MV-4-11 (cell line): ENCODE measurements at regions not wholly inside any gene's neighbourhood (a gene's known extent, or its start where the extent isn't known, plus 50 kb on each side); places are given as distances from the start of the nearest gene placed in this dataset.
"Not testable (repeated sequence)": the region's sequence is repeated elsewhere in the genome, so short reads cannot be mapped to it uniquely, and the experiment has no call there.

ENCODE experiments used
- DNase-seq: peaks from one replicate; lab custom pipeline; 2025; lab: John Stamatoyannopoulos, UW

DNA sequence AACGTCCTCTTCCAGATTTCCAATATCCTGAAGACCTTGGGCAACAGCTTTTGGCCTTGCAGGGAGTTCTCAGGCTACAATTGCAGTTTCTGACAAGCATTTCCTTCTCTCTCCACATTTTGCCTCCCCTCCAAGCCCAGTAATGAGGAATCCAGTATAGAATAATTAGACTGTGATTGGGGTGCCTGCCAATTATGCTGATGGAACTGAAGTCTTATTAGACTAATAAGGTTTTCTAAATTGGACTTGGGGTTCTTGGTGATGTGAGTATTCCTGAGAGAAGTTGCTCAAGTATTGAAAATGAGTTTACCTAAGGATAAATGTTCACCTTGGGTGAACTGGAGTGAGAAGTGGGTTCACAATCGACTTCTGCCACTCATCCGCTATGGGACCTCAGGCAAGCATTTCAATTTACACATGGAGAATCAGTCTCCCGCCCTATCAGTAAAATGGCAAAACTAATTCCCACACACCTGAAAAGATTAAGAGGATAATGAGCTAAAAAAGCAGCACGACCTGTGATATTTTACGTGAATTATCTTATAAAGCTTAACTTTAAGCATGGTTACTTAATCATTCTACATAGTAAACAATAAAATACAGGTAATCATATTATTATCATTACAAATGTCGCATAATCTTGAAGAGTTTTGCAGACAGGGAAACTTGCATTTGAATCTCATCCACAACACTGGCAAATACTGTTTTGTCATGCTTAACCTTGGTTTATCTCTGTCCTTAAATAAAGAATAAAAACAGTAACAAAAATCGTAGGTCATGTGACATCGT is 628.0 kb downstream of the TMEM114 start:
- DNase-seq, result no peak

DNA sequence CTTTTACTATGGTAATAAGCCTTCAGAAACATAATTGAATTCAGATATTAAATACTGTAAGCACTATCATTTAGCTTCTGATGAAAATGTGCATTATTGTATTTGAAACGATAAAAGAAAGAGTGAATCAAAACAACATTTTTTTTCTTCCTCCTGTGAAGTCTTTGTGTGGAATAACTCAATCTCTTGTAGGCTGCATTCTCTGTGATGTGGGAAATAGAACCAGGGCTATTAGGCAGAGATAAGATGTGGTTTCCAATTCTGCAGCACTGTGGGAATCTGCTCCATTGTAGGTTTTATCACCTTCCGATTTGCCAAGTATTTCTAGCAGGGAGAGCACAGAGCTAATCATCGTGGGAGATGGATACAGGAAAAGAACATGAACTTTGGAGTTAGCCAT is 624.5 kb downstream of the RBFOX1 start:
- no peak for DNase-seq

DNA sequence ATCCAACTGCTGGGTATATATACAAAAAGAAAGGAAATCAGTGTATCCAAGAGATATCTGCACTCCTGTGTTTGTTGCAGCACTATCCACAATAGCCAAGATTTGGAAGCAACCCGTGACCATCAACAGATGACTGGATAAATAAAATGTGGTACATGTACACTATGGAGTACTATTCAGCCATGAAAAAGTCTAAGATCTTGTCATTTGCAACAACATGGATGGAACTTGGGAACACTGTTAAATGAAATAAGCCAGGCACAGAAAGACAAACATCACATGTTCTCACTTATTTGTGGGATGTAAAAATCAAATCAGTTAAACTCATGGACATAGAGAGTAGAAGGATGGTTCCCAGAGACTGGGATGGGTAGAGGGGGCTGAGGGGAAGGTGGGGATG is 620.7 kb downstream of the RBFOX1 start:
- no peak for DNase-seq

DNA sequence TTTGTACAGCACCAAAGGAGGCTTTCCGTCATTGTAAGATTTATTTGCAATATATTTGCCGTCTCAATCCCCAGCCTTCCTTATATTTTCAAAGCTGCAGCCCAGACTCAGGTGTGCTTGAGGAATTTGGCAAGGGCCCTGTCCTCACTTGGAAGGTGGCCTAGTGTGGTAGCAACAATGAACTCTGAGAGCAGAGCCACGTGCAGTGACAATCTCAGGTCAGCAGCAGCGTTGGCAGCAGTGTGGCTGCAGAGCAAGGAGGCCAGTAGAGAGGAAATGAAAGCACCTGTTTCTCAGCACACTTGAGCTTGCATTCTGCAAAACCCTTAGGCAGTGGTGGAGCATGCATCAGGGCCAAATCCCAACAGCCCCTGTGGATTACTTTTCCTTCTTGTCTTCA is 613.5 kb downstream of the RBFOX1 start:
- DNase-seq, result no peak

DNA sequence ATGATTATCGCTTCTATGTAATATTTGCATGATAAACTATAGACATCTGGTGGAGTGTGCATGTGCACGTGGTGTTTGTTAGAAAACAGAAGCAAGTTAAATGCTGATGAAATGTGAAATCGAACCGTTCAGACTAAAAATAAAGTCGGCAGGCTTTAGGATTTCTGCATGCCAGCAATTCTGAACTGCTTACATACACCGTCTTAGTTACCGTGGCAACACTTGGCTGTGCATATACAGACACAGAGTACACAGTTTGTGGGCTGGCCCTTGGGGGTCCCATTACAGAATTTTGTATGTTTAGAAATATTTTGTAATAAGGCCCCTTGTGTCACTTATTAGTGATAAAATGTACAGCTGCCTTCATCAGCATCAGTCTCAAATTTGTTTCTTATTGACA is 605.5 kb downstream of the RBFOX1 start:
- no peak for DNase-seq

DNA sequence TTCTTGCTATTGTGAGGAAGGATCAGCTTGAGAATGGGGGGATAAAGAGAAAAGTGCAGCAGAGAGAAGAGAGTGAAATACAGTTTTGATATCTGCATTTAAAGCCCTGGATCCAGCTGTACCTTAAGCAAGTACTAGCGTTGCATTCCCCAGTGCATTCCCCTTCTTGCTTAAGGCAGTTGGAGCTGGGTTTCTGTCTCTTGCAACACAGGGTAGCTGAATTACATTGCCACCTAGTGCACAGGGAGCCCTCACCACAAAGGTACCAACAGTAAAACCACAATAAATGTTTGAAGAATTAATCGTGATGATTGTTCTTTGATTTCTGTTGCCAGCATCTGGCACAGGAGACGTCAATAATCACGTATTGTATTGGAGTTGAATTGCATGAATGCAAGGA is 588.7 kb downstream of the RBFOX1 start:
- no peak for DNase-seq

DNA sequence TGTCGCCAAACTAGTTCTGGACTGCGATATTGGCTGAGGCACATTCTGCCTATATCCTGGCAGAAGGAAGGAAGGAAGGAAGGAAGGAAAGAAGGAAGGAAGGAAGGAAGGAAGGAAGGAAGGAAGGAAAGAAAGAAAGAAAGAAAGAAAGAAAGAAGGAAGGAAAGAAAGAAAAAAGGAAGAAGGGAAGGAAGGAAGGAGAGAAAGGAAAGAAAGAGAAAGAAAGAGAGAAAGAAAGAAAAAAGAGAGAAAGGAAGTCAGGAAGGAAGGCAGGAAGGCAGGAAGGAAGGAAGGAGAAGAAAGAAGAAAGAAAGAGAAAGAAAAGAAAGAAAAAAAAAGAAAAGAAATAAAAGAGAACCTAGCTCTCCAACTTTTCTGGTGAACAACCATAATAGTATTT is 587.1 kb downstream of the RBFOX1 start:
- no peak for DNase-seq

DNA sequence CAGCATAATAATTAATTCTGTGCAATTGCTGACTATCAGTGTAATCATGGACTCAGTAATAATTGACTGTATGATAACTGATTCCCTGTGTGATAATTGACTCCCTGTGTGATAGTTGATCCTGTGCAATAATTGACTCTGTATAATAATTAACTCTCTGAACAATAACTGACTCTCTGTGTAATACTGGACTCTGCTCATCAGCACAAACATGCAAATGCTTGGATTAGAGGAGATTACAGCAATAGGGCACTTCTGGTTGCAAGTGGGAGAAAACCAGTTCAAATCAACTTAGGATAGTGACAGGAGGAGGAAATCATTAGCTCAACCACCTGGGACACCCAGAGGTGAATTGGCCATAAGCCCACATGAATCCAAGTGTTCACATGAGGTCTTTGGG is 582.1 kb downstream of the RBFOX1 start:
- no peak for DNase-seq

DNA sequence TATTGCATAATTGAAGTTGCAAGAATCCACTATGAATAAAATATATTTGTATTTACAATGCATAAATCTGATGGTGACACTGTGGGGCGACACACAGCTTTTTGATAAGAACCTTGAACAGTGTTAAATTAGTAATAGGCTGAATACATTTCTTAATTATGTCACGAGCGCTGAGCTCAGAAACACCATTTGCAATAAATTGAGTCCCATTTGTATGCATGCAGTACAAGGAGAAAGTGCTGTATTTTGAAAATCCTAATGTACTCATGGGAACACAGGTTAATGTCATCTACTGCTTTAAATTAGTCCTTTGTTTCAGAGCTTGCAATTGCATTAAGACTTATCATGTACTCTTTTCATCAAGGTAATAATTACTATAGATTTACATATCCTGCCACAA is 579.5 kb downstream of the RBFOX1 start:
- DNase-seq, result no peak

DNA sequence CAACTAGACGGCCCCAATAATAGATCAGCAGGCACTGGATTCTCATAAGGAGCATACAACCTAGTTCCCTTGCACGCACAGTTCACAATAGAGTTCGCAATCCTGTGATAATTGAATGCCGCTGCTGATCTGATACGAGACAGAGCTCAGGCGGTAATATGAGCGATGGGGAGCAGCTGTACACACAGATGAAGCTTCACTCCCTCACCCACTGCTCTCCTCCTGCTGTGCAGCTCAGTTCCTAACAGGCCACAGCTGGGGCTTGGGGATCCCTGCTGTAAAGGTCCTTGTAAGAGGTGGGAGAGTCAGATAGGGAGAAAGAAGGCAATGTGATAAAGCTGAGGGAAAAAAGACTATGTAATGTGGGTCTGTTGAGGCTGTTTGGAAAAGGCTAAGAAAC is 577.5 kb downstream of the RBFOX1 start:
- no peak for DNase-seq

DNA sequence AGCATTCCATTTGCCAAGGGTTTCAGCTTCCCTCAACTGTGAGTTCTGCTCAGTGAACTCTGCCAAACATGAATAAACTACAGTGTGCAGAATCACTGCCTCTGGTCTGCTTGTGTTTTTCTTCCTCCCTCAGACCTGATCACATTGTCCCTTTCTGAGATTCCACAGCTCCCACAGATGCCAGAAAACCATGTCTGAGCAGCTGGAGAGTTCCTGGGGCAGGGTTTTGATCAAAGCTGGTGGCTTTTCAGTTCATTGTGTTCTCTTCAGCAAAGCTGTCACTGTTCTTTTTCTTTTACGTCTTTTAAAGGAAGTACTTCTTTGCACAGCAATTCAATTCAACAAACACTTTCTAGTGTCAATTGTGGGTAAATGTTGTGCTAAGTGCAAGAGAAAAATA is 555.8 kb downstream of the RBFOX1 start:
- no peak for DNase-seq

DNA sequence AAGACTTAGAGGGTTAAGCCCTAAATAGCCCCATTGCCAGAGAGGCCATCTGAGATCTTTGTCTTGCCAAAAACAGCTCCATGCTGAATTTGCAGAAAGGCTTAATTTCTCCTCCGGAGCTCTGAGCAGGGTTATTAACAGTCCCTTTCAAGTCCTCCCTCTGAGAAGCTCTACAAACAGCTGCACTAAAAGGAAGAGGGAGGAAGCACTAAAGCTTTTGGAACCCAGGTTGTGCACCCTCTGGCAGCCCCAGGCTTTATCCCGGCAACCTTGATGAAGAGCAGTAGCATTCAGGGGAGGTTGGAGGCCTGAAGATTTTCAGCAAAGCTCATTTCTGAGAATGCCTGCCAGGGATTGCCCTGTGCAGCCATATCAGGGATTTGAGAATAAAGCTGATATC is 554.7 kb downstream of the RBFOX1 start:
- no peak for DNase-seq

DNA sequence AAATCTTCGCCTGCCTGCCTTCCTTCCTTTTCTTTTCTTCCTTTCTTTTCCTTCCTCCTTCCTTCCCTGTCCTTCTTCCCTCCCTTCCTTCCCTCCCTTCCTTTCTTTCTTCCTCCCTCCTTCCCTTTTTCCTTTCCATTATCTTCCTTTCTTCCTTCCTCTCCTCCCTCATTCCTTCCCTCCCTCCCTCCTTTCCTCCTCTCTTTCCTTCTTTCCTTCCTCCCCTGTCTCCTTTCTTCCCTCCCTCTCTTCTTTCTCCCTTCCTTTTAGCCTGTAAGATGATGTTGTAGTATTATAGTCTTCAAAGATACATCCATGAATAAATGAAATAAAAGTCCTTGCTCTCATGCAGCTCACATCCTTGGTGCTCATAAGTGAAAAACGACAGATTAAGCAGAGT is 539.3 kb downstream of the RBFOX1 start:
- DNase-seq, result no peak

DNA sequence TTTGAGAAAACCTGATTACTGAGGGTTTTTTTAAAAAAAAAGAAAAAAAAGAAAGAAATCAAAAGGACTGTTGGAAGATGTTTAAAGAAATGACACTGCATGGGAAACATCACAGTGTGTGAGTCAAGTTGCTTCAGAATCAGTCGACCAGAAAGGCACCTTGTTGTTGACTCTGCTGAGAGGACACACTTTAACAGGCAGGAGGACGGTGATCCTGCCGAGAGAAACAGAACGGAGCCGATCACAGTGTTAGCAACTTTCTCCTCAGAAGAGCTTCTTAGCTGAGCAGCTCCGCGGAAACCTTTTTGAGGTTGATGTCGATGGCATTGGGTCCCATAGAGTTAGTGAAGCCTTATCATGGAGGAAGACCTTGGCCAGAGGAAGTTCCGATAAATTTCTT is 538.7 kb downstream of the RBFOX1 start:
- DNase-seq, result no peak

DNA sequence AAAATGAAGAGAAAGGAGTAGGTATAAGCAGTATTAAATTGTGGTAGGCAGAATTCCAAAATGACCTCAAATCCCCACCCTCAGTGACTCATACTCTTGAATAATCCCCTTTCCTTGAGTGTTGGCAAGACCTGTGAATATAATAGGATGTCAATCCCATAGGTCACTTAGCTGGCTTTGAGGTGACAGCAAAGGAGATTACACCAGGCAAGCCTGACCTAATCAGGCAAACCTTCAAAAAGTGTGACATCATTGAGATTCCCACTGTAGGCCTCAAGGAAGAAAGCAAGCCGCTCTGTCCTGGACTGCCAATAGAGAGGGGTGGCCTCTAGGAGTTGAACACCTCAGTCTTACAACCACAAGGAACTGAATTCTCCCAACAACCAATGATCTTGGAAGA is 535.2 kb downstream of the RBFOX1 start:
- DNase-seq, result no peak

DNA sequence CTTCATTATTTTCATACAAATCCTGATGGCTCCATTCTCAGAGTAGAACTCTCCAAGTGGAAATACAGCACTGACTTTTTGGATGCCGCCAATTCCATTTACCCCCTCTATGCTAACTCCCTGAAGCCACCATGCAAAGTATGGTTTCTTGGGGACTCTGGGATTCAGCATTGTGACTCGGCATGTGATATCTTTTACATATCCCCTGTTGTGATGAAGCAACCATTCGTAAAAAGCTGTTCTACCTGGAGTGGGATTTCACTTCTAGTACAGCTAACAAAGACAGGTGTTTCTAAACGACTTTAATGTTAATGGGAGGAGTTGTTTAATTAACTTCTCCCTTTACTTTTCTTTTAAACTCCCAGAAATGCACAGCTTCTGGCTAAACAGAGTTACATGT is 533.5 kb downstream of the RBFOX1 start:
- DNase-seq, result no peak

DNA sequence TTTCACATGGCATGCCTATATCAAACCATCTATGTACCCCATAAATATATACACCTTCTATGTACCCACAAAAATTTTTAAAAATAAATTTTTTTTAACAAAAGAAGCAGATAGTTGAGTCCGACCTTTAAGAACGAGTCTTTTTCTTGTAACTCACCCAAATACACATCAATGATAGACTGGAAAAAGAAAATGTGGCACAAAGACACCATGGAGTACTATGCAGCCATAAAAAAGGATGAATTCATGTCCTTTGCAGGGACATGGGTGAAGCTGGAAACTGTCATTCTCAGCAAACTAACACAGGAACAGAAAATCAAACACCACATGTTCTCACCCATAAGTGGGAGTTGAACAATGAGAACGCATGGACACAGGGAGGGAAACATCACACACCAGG is 532.7 kb downstream of the RBFOX1 start:
- DNase-seq, result not testable (repeated sequence)

DNA sequence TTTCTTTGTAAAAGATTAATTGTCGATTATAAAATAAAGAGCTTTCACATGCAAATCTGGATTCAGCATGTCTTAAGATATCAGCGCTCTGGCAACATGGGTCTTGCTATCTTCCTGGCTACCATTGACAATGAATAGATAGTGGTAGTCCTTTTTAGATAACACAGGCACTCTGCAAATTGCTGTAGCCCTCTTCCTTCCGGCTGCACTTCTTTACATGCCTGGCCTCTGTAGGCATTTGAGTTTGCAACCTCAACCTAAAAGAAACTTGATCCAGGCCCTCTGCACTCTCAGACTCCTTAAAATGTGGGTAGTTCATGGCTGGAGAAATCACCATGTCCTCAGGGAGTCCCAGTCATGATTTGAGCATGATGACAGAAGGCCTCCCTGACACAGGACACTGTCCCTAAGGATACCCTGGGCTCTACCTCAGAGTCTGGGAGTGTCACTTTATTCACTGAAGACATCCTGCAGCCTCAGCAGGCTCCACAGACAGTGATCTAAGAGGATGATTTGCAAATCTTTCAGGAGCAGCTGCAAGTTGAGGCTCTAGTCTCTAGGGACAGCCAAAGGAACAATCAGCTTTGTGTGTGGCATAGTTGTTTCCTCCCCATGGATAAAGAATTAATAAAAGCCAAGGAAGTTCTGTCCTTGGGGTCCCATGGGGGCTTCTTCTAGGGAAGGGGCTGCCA is 529.4 kb downstream of the RBFOX1 start:
- no peak for DNase-seq

DNA sequence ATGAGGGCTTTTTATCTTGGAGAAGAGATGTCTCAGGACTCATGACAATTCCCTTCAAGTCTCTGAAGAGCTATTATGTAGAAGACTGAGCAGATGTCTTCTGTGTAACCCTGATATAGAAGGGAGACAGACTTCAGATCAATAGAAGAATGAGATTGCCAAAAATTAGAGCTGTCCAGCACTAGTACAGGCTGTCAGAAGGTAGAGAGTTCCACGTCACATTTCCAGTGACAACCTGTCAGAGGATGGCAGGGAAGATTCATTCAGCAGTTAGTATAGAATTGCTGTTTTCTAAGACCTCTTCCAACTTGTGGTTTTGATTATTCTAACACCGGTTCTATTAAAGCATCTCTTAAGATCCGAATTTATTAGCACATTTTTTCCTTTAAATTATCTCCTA is 520.6 kb downstream of the RBFOX1 start:
- DNase-seq, result no peak

DNA sequence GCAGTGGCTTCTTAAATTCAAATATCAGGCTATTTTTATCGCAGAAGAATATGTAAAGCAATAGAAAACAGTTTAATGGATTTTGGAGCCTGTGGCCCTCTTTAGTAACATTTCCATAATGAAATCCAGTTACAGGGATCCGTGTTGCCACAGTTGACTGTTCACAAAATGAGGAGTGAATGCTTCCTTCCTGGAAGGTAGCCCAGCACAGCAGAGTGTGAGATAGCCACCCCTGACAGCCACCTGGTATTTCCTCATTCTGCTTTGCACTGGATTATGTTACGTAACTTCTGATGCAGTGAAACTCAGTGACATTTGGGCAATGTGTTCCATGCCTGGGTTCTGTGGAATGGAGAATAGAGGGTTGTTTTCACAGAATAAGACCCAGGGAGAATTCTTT is 517.2 kb downstream of the RBFOX1 start:
- no peak for DNase-seq

DNA sequence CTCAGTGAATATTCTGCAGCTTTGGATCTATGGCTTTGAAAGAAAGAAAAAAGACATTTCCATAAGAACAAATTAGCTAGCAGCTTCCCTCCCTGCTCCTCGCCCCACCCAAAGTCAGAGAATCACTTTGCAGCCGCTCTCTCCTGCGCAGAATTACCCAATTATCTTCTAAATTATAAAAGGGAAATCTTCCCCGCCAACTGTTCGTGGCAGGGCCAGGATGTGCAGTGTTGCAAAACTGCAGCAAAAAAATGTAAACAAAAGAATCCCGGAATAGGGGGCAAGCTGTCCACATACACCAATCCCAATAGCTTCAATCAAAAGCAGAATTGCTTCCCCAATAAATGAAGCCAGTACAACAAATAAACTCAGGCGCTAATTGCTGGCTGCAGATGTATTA is 510.6 kb downstream of the RBFOX1 start:
- DNase-seq, result no peak

DNA sequence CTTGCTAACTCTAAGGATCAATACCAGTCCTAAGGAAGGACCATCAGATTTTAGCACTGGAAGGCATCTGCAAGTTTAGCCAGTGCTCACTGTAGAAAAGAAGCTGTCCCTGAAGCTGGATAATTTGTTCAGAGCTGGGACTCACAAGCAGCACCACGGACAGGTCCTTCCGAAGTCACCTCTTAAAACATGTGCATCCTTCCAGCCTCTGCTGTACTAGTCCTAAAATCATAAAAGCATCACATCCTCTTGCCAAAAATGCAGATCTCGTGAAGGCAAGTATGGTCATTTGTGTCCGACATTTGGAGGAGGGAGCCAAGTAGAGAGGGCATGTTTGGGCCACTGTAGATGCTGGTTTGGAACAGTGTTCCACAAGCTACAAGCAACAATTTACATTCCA is 506.9 kb downstream of the RBFOX1 start:
- no peak for DNase-seq

DNA sequence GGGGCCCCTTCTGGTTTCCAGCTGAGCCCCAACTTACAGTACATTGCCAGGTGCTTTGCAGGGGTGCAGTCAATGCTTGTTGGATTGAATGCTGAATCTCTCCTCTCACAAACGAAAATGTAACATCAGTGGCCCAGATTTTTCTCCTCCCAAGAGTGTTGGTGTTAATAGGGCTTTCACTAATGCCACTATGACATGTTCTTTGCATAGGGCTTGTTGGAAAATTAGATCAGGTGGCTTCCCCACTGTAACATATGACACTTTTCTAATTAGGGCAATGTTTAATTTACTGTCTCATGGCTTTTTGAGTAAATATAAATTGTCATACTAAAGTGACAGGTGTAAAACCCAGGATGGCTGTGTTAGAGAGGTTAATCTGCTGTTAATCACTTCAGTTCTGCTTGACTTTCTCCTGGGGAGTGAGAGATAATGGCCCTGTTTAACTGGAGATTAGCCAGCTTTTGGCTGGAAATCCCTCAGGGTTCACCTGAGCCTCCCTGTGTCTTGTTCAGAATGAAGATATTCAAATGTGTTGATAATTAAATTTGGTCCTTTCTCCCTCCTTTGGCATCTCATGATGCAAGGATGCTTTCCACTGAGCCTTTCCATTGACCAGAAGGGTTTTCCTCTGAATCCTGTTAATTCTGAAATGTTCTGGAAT is 502.3 kb downstream of the RBFOX1 start:
- DNase-seq, result no peak
